Epithelial cell of esophagus (primary cell): ENCODE measurements at regions not wholly inside any gene's neighbourhood (a gene's known extent, or its start where the extent isn't known, plus 50 kb on each side); places are given as distances from the start of the nearest gene placed in this dataset.

Source experiments
- DNase-seq: peaks from one replicate; pipeline ENCODE4 v3.0.0; 2010; ENCODE audit warnings: low read depth
- H3K4me3 ChIP-seq: 2 replicates; pipeline ENCODE4 v1.5.1; 2011; ENCODE audit warnings: mild to moderate bottlenecking, low read length, control low read depth
- CTCF ChIP-seq: IDR thresholded peaks from 2 replicates; pipeline ENCODE4 v1.5.1; 2011; ENCODE audit warnings: low read depth, mild to moderate bottlenecking, low read length, control low read depth, inconsistent platforms; ENCODE audit not compliant: insufficient read depth; ENCODE audit errors: missing control alignments

- DNase-seq = no peak
- H3K4me3 ChIP-seq = no peak overlapping the region
- no peak for TF ChIP-seq CTCF
These were observed 165.2 kb upstream of the DEFB112 start for GRCh38 chr6:50214937-50215336.

GRCh38 chr6:50217841-50218240, 168.1 kb upstream of the DEFB112 start:
- TF ChIP-seq CTCF = no peak
- H3K4me3 ChIP-seq = no peak overlapping the region
- no peak for DNase-seq

GRCh38 chr6:50236164-50236563, 186.4 kb upstream of the DEFB112 start:
- no peak for TF ChIP-seq CTCF
- DNase-seq = peak; percentile 8
- H3K4me3 ChIP-seq = no peak overlapping the region

- no peak for DNase-seq
- no peak overlapping the region for H3K4me3 ChIP-seq
- no peak for TF ChIP-seq CTCF
These were observed 190.1 kb upstream of the DEFB112 start for GRCh38 chr6:50239853-50240252.

GRCh38 chr6:50240986-50241385, 191.3 kb upstream of the DEFB112 start:
- DNase-seq = no peak
- no peak for TF ChIP-seq CTCF
- H3K4me3 ChIP-seq = no peak overlapping the region

GRCh38 chr6:50249493-50249892, 199.8 kb upstream of the DEFB112 start:
- no peak for TF ChIP-seq CTCF
- DNase-seq = peak; percentile 2
- H3K4me3 ChIP-seq = no peak overlapping the region

GRCh38 chr6:50257322-50257721, 207.6 kb upstream of the DEFB112 start:
- TF ChIP-seq CTCF = no peak
- H3K4me3 ChIP-seq = no peak overlapping the region
- DNase-seq = no peak
